NCI-H1436 (cell line): ENCODE measurements at regions not wholly inside any gene's neighbourhood (a gene's known extent, or its start where the extent isn't known, plus 50 kb on each side); places are given as distances from the start of the nearest gene placed in this dataset.

Experiments
- DNase-seq: peaks from one replicate; lab custom pipeline; 2025; lab: John Stamatoyannopoulos, UW

GRCh38 chrX:8971116-8971515 is 62.8 kb downstream of the FAM9B start:
- DNase-seq, result peak; percentile 0

GRCh38 chrX:8969378-8969777 is 64.5 kb downstream of the FAM9B start:
- DNase-seq, result no peak

GRCh38 chrX:8967461-8967860 is 66.5 kb downstream of the FAM9B start:
- DNase-seq, result no peak

GRCh38 chrX:8960957-8961468 is 72.9 kb downstream of the FAM9B start:
- no peak for DNase-seq

- no peak for DNase-seq
Measured at GRCh38 chrX:8955511-8955910, 78.4 kb downstream of the FAM9B start.

- DNase-seq, result no peak
Measured at GRCh38 chrX:8946563-8946962, 87.4 kb downstream of the FAM9B start.

GRCh38 chrX:8939322-8939721 is 94.6 kb downstream of the FAM9B start:
- DNase-seq, result no peak

GRCh38 chrX:8927701-8928100 is 106.2 kb downstream of the FAM9B start:
- DNase-seq, result no peak

- DNase-seq, result no peak
Measured at GRCh38 chrX:8927066-8927635, 106.8 kb downstream of the FAM9B start.

GRCh38 chrX:8921615-8922014 is 112.3 kb downstream of the FAM9B start:
- no peak for DNase-seq

- DNase-seq, result no peak
Measured at GRCh38 chrX:8919801-8920200, 114.1 kb downstream of the FAM9B start.

- no peak for DNase-seq
Measured at GRCh38 chrX:8916697-8917096, 115.5 kb upstream of the FAM9A start.

GRCh38 chrX:8914681-8915080 is 113.5 kb upstream of the FAM9A start:
- DNase-seq, result no peak

GRCh38 chrX:8913655-8914409 is 112.6 kb upstream of the FAM9A start:
- DNase-seq, result no peak

GRCh38 chrX:8907688-8908087 is 106.5 kb upstream of the FAM9A start:
- DNase-seq, result no peak

GRCh38 chrX:8906299-8906938 is 105.2 kb upstream of the FAM9A start:
- DNase-seq, result no peak

GRCh38 chrX:8897259-8897658 is 96.1 kb upstream of the FAM9A start:
- DNase-seq, result no peak

- no peak for DNase-seq
Measured at GRCh38 chrX:8890794-8891193, 89.6 kb upstream of the FAM9A start.

- DNase-seq, result no peak
Measured at GRCh38 chrX:8887004-8887403, 85.8 kb upstream of the FAM9A start.

GRCh38 chrX:8879750-8880149 is 78.6 kb upstream of the FAM9A start:
- no peak for DNase-seq

GRCh38 chrX:8873956-8874355 is 72.8 kb upstream of the FAM9A start:
- no peak for DNase-seq

- DNase-seq, result no peak
Measured at GRCh38 chrX:8873102-8873501, 71.9 kb upstream of the FAM9A start.

GRCh38 chrX:8870411-8870810 is 69.2 kb upstream of the FAM9A start:
- no peak for DNase-seq
